Kidney (tissue), 13 donors: ENCODE measurements at regions not wholly inside any gene's neighbourhood (a gene's known extent, or its start where the extent isn't known, plus 50 kb on each side); places are given as distances from the start of the nearest gene placed in this dataset.

ENCODE experiments used
- DNase-seq, 5 donors: peaks; one replicate each; pipeline ENCODE4 v3.0.0-alpha.2; 2013 to 2020
- FAIRE-seq: peaks from 2 replicates; lab custom pipeline; 2012; peaks lifted over from hg19 to GRCh38; lab: Jason Lieb, UNC
- H3K27ac ChIP-seq, 2 donors: one replicate each; pipeline ENCODE4 v1.7.0; 2013; ENCODE audit warnings: low read depth in 2 of 2, low read length in 2 of 2, inconsistent platforms in 1 of 2
- H3K27me3 ChIP-seq: one replicate; pipeline ENCODE4 v1.7.1; 2013; ENCODE audit warnings: low read length, inconsistent platforms; ENCODE audit not compliant: control insufficient read depth, insufficient read depth
- H3K36me3 ChIP-seq, 3 donors: one replicate each; pipeline versions ENCODE4 v1.7.0 to v1.7.1; 2013; ENCODE audit warnings: low read length in 3 of 3, control low read depth in 1 of 3, inconsistent platforms in 1 of 3; ENCODE audit not compliant: insufficient read depth in 3 of 3, control insufficient read depth in 2 of 3
- H3K4me1 ChIP-seq, 3 donors: one replicate each; pipeline versions ENCODE4 v1.7.0 to v1.7.1; 2013; ENCODE audit warnings: low read length in 3 of 3, inconsistent platforms in 1 of 3, low read depth in 1 of 3; ENCODE audit not compliant: control insufficient read depth in 2 of 3, insufficient read depth in 2 of 3
- H3K4me3 ChIP-seq, 3 donors: one replicate each; pipeline versions ENCODE4 v1.7.0 to v1.8.1; 2013; ENCODE audit warnings: low read length in 3 of 3, control low read depth in 1 of 3, inconsistent platforms in 1 of 3
- H3K9ac ChIP-seq, 3 donors: one replicate each; pipeline versions ENCODE4 v1.7.0 to v1.7.1; 2013; ENCODE audit warnings: low read length in 3 of 3, control low read depth in 1 of 3, inconsistent platforms in 1 of 3
- H3K9me3 ChIP-seq, 3 donors: one replicate each; pipeline versions ENCODE4 v1.7.0 to v1.7.1; 2013; ENCODE audit warnings: low read length in 3 of 3, control low read depth in 1 of 3, inconsistent platforms in 1 of 3; ENCODE audit not compliant: control insufficient read depth in 2 of 3, insufficient read depth in 1 of 3
- intact Hi-C: fragments of 100-400 bp; cut with DNase I; formaldehyde crosslinking; loops from one replicate; pipeline ENCODE4 v1.11.1; 2022
- TF ChIP-seq, protein P1 (sequence below): IDR thresholded peaks from 3 replicates; pipeline ENCODE4 v1.5.1; 2012; ENCODE audit warnings: mild to moderate bottlenecking, moderate library complexity, borderline replicate concordance; ENCODE audit not compliant: insufficient read depth; ENCODE audit errors: extremely low read depth
- donor health status: control.
- donor health status: control.
- donor health status: control.
- donor health status: control.
- donor health status: control.
- donor health status: DM: yes; HTN: yes; CAD: no.
- donor health status: Normal renal cell carcinoma (clear cell type).

DNA sequence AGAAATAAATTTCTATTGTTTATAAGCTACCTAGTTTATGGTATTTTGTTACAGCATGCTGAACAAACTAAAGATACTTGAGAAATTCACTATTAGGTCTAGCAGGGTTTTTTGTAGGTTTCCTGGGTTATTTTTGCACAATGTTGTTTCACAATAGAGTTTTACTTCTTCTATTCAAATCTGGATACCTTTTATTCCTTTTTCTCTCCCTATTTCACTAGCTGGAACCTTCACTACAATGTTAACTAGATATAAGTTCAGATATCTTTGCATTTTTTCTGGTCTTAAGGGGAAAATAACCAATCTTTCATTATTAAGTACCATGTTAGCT is 237.7 kb upstream of the CITED2 start:
- H3K4me1 ChIP-seq: peaks cover 0 to 3% (median 0%) of the 10 kb centered on the region in 3 donors
- H3K27me3 ChIP-seq: no peaks in the 10 kb centered on the region
- no peak overlapping the region for H3K27ac ChIP-seq
- intact Hi-C loops: no loop called here
- H3K36me3 ChIP-seq: no peaks in the 10 kb centered on the region
- DNase-seq (no peak), FAIRE-seq (no peak)
- H3K9me3 ChIP-seq: no peaks in the 10 kb centered on the region
- TF ChIP-seq, protein P1, sequence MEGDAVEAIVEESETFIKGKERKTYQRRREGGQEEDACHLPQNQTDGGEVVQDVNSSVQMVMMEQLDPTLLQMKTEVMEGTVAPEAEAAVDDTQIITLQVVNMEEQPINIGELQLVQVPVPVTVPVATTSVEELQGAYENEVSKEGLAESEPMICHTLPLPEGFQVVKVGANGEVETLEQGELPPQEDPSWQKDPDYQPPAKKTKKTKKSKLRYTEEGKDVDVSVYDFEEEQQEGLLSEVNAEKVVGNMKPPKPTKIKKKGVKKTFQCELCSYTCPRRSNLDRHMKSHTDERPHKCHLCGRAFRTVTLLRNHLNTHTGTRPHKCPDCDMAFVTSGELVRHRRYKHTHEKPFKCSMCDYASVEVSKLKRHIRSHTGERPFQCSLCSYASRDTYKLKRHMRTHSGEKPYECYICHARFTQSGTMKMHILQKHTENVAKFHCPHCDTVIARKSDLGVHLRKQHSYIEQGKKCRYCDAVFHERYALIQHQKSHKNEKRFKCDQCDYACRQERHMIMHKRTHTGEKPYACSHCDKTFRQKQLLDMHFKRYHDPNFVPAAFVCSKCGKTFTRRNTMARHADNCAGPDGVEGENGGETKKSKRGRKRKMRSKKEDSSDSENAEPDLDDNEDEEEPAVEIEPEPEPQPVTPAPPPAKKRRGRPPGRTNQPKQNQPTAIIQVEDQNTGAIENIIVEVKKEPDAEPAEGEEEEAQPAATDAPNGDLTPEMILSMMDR: no peak
- H3K4me3 ChIP-seq: no peak overlapping the region
- H3K9ac ChIP-seq: no peak overlapping the region

DNA sequence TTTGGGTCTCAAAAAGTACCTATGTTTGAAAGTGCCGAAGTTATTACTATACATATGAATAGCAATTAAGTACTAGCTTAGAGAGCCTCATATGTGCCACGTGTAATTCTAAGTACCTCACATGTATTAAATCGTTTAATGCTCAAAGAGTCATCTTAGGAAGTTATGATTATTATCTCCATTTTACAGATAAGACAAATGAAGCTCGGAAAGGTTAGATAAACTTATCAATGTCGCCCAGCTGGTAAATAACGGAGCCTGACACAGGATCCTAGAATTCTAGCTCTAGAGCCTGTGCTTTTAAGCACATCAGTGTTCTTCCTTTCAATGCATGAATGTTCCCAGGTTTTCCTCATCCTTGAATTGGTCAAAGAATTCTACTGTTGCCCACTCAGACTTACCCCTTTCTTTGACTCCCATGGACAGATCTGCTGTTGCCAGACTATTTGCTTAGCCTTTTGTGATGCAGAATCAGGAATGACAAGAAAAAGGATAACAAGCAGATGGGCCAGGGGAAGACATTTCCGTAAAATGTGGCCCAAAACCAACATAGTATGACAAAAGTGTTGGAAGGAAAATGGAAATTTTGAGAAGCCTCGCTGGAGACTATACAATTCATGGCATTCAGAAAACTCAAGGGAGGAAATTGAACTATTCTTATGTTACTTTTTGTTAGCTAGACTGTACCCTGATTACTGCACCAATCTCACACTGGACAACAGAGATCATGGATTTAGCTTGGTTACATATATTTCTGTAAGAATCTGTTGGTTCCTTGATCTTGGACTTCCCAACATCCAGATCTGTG is 237.1 kb upstream of the CITED2 start:
- DNase-seq: no peak
- Histone ChIP-seq H3K9me3 (no peaks in the 10 kb centered on the region), H3K27me3 (no peaks in the 10 kb centered on the region), H3K27ac (no peak overlapping the region), H3K4me3 (no peak overlapping the region), H3K36me3 (no peaks in the 10 kb centered on the region), H3K9ac (no peak overlapping the region), H3K4me1 (peaks cover 0 to 3% (median 0%) of the 10 kb centered on the region in 3 donors)
- TF ChIP-seq, protein P1: no peak
- intact Hi-C loops: no loop called here
- FAIRE-seq: no peak

DNA sequence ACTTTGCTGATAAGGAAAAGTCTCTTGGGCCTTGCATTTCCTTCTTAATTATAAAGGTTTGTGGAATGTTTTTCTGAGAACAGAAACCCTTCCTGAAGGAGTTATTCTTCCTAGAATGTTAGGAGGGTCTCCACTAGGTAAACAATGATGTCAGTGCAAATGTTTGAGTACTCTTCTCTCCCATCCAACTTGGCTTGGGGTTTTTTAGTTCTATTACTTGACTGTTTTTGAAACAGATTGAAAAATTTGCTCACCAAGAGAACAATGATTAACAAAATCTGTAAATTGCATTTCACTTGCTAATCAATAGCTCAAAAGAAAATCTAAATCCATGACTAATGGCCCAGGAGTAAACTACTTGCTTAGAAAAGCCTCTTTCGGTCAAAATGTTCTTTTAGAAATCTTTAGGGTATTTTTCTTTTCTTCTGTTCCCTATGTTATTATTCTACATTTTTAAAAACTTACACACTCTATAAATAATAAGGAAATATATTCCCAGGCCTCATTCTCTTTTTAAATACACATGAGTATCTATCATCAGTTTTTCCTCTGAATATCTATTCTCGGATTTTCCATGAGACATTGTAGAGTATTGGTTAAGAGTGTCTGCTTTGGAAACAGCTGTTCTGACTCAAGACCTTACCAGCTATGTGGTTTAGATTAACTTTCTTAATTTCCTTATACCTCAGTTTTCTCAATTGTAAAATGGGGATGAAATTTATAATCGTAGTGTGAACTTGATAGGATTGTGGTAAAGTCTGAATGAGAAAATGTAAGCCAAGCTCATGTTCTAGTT is 234.2 kb upstream of the CITED2 start:
- TF ChIP-seq, protein P1: no peak
- FAIRE-seq (no peak), DNase-seq (no peak)
- Histone ChIP-seq H3K4me3 (no peak overlapping the region), H3K27ac (no peak overlapping the region), H3K36me3 (no peaks in the 10 kb centered on the region), H3K9ac (no peak overlapping the region), H3K27me3 (no peaks in the 10 kb centered on the region), H3K4me1 (peaks cover 0 to 3% (median 0%) of the 10 kb centered on the region in 3 donors), H3K9me3 (no peaks in the 10 kb centered on the region)
- intact Hi-C loops: no loop called here
